HepG2 (cell line): ENCODE measurements at regions not wholly inside any gene's neighbourhood (a gene's known extent, or its start where the extent isn't known, plus 50 kb on each side); places are given as distances from the start of the nearest gene placed in this dataset.

Experiments
- FOXA1 ChIP-seq, 2 experiments: fragments of 450-650 bp in 1 of 2; sonication (generic) in 1 of 2; formaldehyde crosslinking in 1 of 2; IDR thresholded peaks; 2 replicates each; pipeline versions ENCODE4 v1.4.0 to v1.6.1; 2016 to 2020; ENCODE audit warnings: missing genetic modification reagents in 1 of 2
- GABPB1 ChIP-seq: IDR thresholded peaks from 2 replicates; pipeline ENCODE4 v1.6.1; 2016; ENCODE audit warnings: mild to moderate bottlenecking, missing genetic modification reagents, moderate library complexity, missing compliant biosample characterization
- HDAC2 ChIP-seq: sonication (generic); formaldehyde crosslinking; IDR thresholded peaks from 2 replicates; pipeline ENCODE4 v1.4.0; 2020; ENCODE audit warnings: missing genetic modification reagents
- HOXA9 ChIP-seq: sonication (generic); formaldehyde crosslinking; IDR thresholded peaks from 2 replicates; pipeline ENCODE4 v1.8.1; 2022; ENCODE audit warnings: missing genetic modification reagents, mild to moderate bottlenecking, moderate library complexity, borderline replicate concordance
- MIXL1 ChIP-seq: IDR thresholded peaks from 2 replicates; pipeline ENCODE4 v1.6.1; 2016
- MXD4 ChIP-seq: IDR thresholded peaks from 2 replicates; pipeline ENCODE4 v1.6.1; 2016; ENCODE audit warnings: mild to moderate bottlenecking, missing biosample characterization, missing genetic modification reagents
- NAIF1 ChIP-seq: sonication (generic); formaldehyde crosslinking; IDR thresholded peaks from 2 replicates; pipeline ENCODE4 v1.5.0; 2020; ENCODE audit warnings: mild to moderate bottlenecking, missing genetic modification reagents, borderline replicate concordance
- PAXIP1 ChIP-seq: sonication (generic); formaldehyde crosslinking; conservative IDR thresholded peaks from 2 replicates; pipeline ENCODE4 v1.4.0; 2020; ENCODE audit warnings: mild to moderate bottlenecking, missing genetic modification reagents, moderate library complexity
- POGZ ChIP-seq: sonication (generic); formaldehyde crosslinking; IDR thresholded peaks from 2 replicates; pipeline ENCODE4 v1.4.0; 2020; ENCODE audit warnings: mild to moderate bottlenecking, missing genetic modification reagents
- POLR2AphosphoS2 ChIP-seq: IDR thresholded peaks from 2 replicates; pipeline ENCODE4 v1.6.1; 2011; ENCODE audit warnings: low read depth, low read length, improper control_type of control experiment
- RARA ChIP-seq: IDR thresholded peaks from 2 replicates; pipeline ENCODE4 v1.6.1; 2016; ENCODE audit warnings: missing genetic modification reagents, missing compliant biosample characterization
- SAFB2 ChIP-seq: sonication (generic); formaldehyde crosslinking; IDR thresholded peaks from 2 replicates; pipeline ENCODE4 v1.5.1; 2020; ENCODE audit warnings: missing genetic modification reagents, low read depth, mild to moderate bottlenecking, borderline replicate concordance
- SAP130 ChIP-seq: IDR thresholded peaks from 2 replicates; pipeline ENCODE4 v1.6.1; 2016; ENCODE audit warnings: low read depth
- SIX1 ChIP-seq: sonication (generic); formaldehyde crosslinking; IDR thresholded peaks from 2 replicates; pipeline ENCODE4 v1.4.0; 2020; ENCODE audit warnings: missing genetic modification reagents, borderline replicate concordance
- SKI ChIP-seq: fragments of 450-650 bp; IDR thresholded peaks from one replicate; pipeline ENCODE4 v1.6.1; 2018; ENCODE audit warnings: mild to moderate bottlenecking; ENCODE audit not compliant: partially characterized antibody
- SRSF4 ChIP-seq: fragments of 200-400 bp; formaldehyde crosslinking; IDR thresholded peaks from one replicate; pipeline ENCODE4 v1.6.1; 2018; ENCODE audit warnings: mild to moderate bottlenecking, low read depth, low read length, moderate library complexity; ENCODE audit not compliant: poor library complexity, severe bottlenecking
- ZBTB20 ChIP-seq: sonication (generic); formaldehyde crosslinking; IDR thresholded peaks from 2 replicates; pipeline ENCODE4 v1.8.1; 2023; ENCODE audit warnings: missing genetic modification reagents, low read depth, mild to moderate bottlenecking, borderline replicate concordance
- ZFP1 ChIP-seq: IDR thresholded peaks from 2 replicates; pipeline ENCODE4 v1.6.1; 2016
- ZKSCAN8 ChIP-seq: IDR thresholded peaks from 2 replicates; pipeline ENCODE4 v1.6.1; 2016; ENCODE audit warnings: borderline replicate concordance, missing genetic modification reagents, missing compliant biosample characterization
- ZNF143 ChIP-seq: sonication (generic); formaldehyde crosslinking; IDR thresholded peaks from 2 replicates; pipeline ENCODE4 v1.4.0; 2020; ENCODE audit warnings: missing genetic modification reagents
- ZNF224 ChIP-seq: sonication (generic); formaldehyde crosslinking; IDR thresholded peaks from 2 replicates; pipeline ENCODE4 v1.5.0; 2020; ENCODE audit warnings: mild to moderate bottlenecking, missing genetic modification reagents
- ZNF335 ChIP-seq: sonication (generic); formaldehyde crosslinking; IDR thresholded peaks from 2 replicates; pipeline ENCODE4 v1.4.0; 2020; ENCODE audit warnings: missing genetic modification reagents
- ZNF432 ChIP-seq: sonication (generic); formaldehyde crosslinking; IDR thresholded peaks from 2 replicates; pipeline ENCODE4 v1.5.0; 2020; ENCODE audit warnings: missing genetic modification reagents, mild to moderate bottlenecking, borderline replicate concordance
- ZNF788 ChIP-seq: sonication (generic); formaldehyde crosslinking; IDR thresholded peaks from 2 replicates; pipeline ENCODE4 v1.5.0; 2020; ENCODE audit warnings: mild to moderate bottlenecking, missing genetic modification reagents, borderline replicate concordance
- ZSCAN30 ChIP-seq: sonication (generic); formaldehyde crosslinking; IDR thresholded peaks from 2 replicates; pipeline ENCODE4 v1.5.0; 2020; ENCODE audit warnings: mild to moderate bottlenecking, missing genetic modification reagents
- TF ChIP-seq, protein P1 (sequence below): sonication (generic); formaldehyde crosslinking; IDR thresholded peaks from 2 replicates; pipeline ENCODE4 v1.8.0; 2022; ENCODE audit warnings: missing genetic modification reagents, mild to moderate bottlenecking, borderline replicate concordance

DNA sequence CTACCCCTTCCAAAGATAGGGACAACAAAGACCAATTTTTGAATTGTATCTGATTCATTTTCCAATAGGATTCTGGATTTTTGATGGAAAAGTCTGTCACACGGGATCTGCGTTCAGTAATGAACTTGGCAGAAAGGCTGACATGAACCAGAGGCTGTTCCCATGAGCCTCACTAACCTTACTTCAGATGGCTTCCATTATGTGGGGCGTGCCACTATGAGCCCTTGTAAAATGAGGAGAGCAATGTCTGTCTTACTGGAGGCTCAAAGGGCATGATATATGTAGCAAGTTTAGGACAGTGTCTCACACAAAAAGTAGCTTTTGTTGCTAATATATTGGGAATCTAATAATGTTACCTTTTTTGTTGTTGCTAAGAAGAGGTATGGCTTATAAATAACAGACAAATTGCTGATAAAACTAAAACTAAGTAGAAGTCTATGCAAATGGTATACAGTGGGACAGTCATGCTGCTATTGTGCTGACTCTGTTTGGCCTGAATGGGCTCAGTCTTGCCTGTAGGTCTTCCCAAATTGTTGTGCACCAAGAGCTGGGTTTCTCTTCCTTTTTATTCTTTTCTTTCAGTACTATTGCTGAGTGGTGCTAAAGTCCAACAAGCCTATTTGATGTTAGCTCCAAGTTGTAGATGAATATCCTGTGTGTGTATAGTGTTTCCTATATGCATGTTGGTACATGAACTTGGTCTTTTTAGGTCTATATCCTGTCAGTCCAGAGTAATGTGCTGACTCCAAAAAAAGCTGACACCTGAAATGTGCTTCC is 132.1 kb downstream of the SPRY1 start (continued):
- TF ChIP-seq, protein P1, sequence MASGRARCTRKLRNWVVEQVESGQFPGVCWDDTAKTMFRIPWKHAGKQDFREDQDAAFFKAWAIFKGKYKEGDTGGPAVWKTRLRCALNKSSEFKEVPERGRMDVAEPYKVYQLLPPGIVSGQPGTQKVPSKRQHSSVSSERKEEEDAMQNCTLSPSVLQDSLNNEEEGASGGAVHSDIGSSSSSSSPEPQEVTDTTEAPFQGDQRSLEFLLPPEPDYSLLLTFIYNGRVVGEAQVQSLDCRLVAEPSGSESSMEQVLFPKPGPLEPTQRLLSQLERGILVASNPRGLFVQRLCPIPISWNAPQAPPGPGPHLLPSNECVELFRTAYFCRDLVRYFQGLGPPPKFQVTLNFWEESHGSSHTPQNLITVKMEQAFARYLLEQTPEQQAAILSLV = no peak
- TF ChIP-seq ZNF224 (CRISPR knock-in tag) (no peak), RARA (CRISPR knock-in tag) (peak; percentile 59), SIX1 (CRISPR knock-in tag) (peak; percentile 67; the same call in 1 of the 2 replicates), SAFB2 (CRISPR knock-in tag) (no peak), ZBTB20 (CRISPR knock-in tag) (peak; percentile 30; the same call in 1 of the 2 replicates), ZKSCAN8 (CRISPR knock-in tag) (peak; percentile 46; the same call in 1 of the 2 replicates), ZNF432 (no peak), MIXL1 (CRISPR knock-in tag) (peak; percentile 67; the same call in 1 of the 2 replicates), SRSF4 (no peak), HDAC2 (CRISPR knock-in tag) (peak; percentile 49; the same call in 1 of the 2 replicates), ZFP1 (CRISPR knock-in tag) (no peak), ZNF335 (no peak), NAIF1 (CRISPR knock-in tag) (no peak), MXD4 (CRISPR knock-in tag) (no peak), POLR2AphosphoS2 (no peak), POGZ (peak; percentile 47), SAP130 (CRISPR knock-in tag) (peak; percentile 47; the same call in 1 of the 2 replicates), ZNF788 (no peak), SKI (peak; percentile 12), ZNF143 (CRISPR knock-in tag) (no peak), GABPB1 (CRISPR knock-in tag) (no peak), FOXA1 (IDR thresholded peaks at IDR 0.05) (no peak), FOXA1 (CRISPR knock-in tag; IDR thresholded peaks at IDR 0.05) (peak; percentile 55), ZSCAN30 (CRISPR knock-in tag) (no peak), PAXIP1 (CRISPR knock-in tag) (peak; percentile 56), HOXA9 (no peak)
